ENCODE measurements at regions not wholly inside any gene's neighbourhood (a gene's known extent, or its start where the extent isn't known, plus 50 kb on each side); places are given as distances from the start of the nearest gene placed in this dataset.

DNA sequence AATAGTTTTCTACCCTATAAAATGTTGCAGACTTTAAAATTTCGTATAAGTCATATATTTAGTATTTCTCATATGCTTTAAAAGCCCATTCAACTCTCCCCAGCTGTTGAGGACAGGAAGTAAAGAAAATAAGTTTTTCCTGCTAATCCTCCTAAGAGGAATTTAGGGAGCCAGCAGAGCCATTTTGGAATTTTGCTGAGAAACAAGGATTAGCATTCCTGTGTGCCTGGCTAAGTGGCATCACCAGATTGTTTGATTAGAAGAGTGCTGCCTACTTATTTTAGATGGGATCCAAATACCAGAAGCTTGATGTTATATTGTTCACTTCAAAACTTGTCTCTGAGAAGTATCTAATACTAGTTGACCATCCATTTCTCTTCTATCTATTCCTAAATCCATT lies 131.2 kb upstream of the HHIP start:
- TF ChIP-seq, protein P1, sequence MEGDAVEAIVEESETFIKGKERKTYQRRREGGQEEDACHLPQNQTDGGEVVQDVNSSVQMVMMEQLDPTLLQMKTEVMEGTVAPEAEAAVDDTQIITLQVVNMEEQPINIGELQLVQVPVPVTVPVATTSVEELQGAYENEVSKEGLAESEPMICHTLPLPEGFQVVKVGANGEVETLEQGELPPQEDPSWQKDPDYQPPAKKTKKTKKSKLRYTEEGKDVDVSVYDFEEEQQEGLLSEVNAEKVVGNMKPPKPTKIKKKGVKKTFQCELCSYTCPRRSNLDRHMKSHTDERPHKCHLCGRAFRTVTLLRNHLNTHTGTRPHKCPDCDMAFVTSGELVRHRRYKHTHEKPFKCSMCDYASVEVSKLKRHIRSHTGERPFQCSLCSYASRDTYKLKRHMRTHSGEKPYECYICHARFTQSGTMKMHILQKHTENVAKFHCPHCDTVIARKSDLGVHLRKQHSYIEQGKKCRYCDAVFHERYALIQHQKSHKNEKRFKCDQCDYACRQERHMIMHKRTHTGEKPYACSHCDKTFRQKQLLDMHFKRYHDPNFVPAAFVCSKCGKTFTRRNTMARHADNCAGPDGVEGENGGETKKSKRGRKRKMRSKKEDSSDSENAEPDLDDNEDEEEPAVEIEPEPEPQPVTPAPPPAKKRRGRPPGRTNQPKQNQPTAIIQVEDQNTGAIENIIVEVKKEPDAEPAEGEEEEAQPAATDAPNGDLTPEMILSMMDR (conservative IDR thresholded peaks at IDR 0.05), result no peak
- TF ChIP-seq EZH2 (IDR thresholded peaks at IDR 0.05; ENCODE audit: low read depth), result no peak
